HEK293 (cell line): ENCODE measurements at regions not wholly inside any gene's neighbourhood (a gene's known extent, or its start where the extent isn't known, plus 50 kb on each side); places are given as distances from the start of the nearest gene placed in this dataset.

ENCODE experiments used
- CTCF ChIP-seq: fragments of 450-650 bp; formaldehyde crosslinking; IDR thresholded peaks from 2 replicates; pipeline ENCODE4 v1.5.1; 2016; ENCODE audit warnings: missing biosample characterization, missing genetic modification characterization
- ZBTB26 ChIP-seq: fragments of 450-650 bp; formaldehyde crosslinking; optimal IDR thresholded peaks from 2 replicates; pipeline ENCODE3; 2016; ENCODE audit warnings: missing biosample characterization, mild to moderate bottlenecking, missing genetic modification characterization

- no peak for TF ChIP-seq ZBTB26
- no peak for TF ChIP-seq CTCF (tag by site-specific recombination)
Observed at GRCh38 chr7:112571852-112572607, 91.2 kb downstream of the LSMEM1 start.
